Gastrocnemius medialis (tissue), 4 donors: ENCODE measurements at regions not wholly inside any gene's neighbourhood (a gene's known extent, or its start where the extent isn't known, plus 50 kb on each side); places are given as distances from the start of the nearest gene placed in this dataset.

Source experiments
- ATAC-seq, 2 donors: fragments of 150-250 bp; one replicate each; pipeline ENCODE4 v1.9.1; 2016
- DNase-seq, 2 donors: peaks; one replicate each; pipeline ENCODE4 v3.0.0-alpha.2; 2019
- H3K27ac ChIP-seq, 4 donors: fragments of 200-600 bp; sonication (generic); 1 replicate in 1 of 4; 2 replicates in 3 of 4; pipeline ENCODE4 v1.5.1; 2016 to 2018; ENCODE audit warnings: mild to moderate bottlenecking in 2 of 4, moderate library complexity in 1 of 4
- H3K27me3 ChIP-seq, 3 donors: fragments of 200-600 bp; sonication (generic) in 2 of 3; 1 replicate in 1 of 3; 2 replicates in 2 of 3; pipeline versions ENCODE4 v1.5.1 to v1.6.0; 2016 to 2019; ENCODE audit warnings: mild to moderate bottlenecking in 1 of 3, moderate library complexity in 1 of 3
- H3K36me3 ChIP-seq, 2 donors: fragments of 200-600 bp; sonication (generic) in 1 of 2; one replicate each; pipeline ENCODE4 v1.5.1; 2017 to 2018
- H3K4me1 ChIP-seq, 2 donors: fragments of 200-600 bp; sonication (generic) in 1 of 2; one replicate each; pipeline ENCODE4 v1.5.1; 2016 to 2017; ENCODE audit warnings: mild to moderate bottlenecking in 2 of 2
- H3K4me3 ChIP-seq, 4 donors: fragments of 200-600 bp; sonication (generic) in 3 of 4; 1 replicate in 1 of 4; 2 replicates in 3 of 4; pipeline ENCODE4 v1.5.1; 2016 to 2019; ENCODE audit warnings: mild to moderate bottlenecking in 2 of 4
- H3K9me3 ChIP-seq, 3 donors: fragments of 200-600 bp; sonication (generic) in 2 of 3; 1 replicate in 1 of 3; 2 replicates in 2 of 3; pipeline ENCODE4 v1.5.1; 2016 to 2019
- POLR2A ChIP-seq, 2 donors: fragments of 450-650 bp; IDR thresholded peaks; one replicate each; pipeline ENCODE4 v1.6.1; 2017; ENCODE audit warnings: antibody characterized with exemption in 2 of 2, mild to moderate bottlenecking in 2 of 2, moderate library complexity in 2 of 2
- in situ Hi-C, 4 donors: fragments of 200-750 bp; cut with MboI; loops; one replicate each; pipeline versions ENCODE4 v1.15.0 to v1.8.0; 2017; ENCODE audit warnings: low sequenced_read_pairs in 4 of 4
- intact Hi-C: fragments of 100-400 bp; cut with DNase I; formaldehyde crosslinking; loops from one replicate; pipeline ENCODE4 v1.15.1; 2023; ENCODE audit warnings: low total_unique reads
- TF ChIP-seq, protein P1 (sequence below), 5 experiments: fragments of 450-650 bp in 3 of 5; fragments of 200-600 bp in 2 of 5; sonication (generic) in 2 of 5; IDR thresholded peaks in 4 of 5; conservative IDR thresholded peaks in 1 of 5; 1 replicate in 4 of 5; 2 replicates in 1 of 5; pipeline ENCODE4 v1.5.1; 2016 to 2019; ENCODE audit warnings: antibody characterized with exemption in 5 of 5, mild to moderate bottlenecking in 3 of 5, moderate library complexity in 3 of 5

DNA sequence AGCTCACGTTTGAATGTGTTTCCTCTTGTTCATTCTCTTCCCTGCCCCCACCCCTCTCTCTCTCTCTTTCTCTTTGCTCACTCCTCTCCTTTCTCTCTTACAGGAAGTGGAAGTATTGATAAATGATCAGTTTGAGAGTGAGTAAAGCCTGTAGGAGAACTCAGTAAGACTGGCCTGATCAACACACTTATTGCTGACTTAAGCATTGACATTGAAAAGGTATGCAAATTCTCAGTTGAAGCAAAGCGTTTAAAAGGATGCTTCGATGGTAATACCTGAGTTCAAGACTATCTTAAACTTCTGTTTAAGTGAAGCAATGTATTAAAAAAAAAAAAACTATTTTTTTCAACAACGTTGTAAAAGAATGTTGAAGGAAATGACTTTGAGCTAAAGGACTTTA, 115.7 kb upstream of the DDX18 start:
- in situ Hi-C loops = no loop called here
- no peak overlapping the region for H3K4me3 ChIP-seq
- TF ChIP-seq, protein P1, sequence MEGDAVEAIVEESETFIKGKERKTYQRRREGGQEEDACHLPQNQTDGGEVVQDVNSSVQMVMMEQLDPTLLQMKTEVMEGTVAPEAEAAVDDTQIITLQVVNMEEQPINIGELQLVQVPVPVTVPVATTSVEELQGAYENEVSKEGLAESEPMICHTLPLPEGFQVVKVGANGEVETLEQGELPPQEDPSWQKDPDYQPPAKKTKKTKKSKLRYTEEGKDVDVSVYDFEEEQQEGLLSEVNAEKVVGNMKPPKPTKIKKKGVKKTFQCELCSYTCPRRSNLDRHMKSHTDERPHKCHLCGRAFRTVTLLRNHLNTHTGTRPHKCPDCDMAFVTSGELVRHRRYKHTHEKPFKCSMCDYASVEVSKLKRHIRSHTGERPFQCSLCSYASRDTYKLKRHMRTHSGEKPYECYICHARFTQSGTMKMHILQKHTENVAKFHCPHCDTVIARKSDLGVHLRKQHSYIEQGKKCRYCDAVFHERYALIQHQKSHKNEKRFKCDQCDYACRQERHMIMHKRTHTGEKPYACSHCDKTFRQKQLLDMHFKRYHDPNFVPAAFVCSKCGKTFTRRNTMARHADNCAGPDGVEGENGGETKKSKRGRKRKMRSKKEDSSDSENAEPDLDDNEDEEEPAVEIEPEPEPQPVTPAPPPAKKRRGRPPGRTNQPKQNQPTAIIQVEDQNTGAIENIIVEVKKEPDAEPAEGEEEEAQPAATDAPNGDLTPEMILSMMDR (IDR thresholded peaks at IDR 0.05 in 4 of 5, conservative IDR thresholded peaks at IDR 0.05 in 1 of 5) = no peak
- TF ChIP-seq POLR2A (IDR thresholded peaks at IDR 0.05) = no peak
- no peak for DNase-seq
- H3K36me3 ChIP-seq = no peaks in the 10 kb centered on the region
- H3K4me1 ChIP-seq = no peaks in the 10 kb centered on the region
- intact Hi-C loops = no loop called here
- no peaks in the 10 kb centered on the region for H3K27me3 ChIP-seq
- no peaks in the 10 kb centered on the region for H3K9me3 ChIP-seq
- no peak for ATAC-seq
- no peak overlapping the region for H3K27ac ChIP-seq

DNA sequence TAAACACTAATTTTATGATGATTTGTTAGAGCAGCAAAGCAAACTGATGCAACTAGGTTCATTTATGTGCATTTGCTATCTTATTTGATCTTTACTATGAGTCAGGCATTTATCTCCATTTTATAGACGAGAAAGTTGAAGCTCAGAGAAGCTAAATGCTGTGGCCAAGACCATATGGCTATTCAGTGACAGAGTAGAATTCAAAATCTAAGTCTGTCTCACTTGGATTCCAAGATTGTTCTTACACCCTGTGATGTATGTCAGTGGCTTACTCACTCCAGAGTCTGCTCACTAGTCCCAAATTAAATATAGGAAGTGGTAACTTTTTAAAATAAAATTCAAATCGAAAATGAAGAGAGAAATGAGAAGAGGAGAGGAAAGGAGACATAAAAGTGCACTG, 114.0 kb upstream of the DDX18 start:
- in situ Hi-C loops = no loop called here

DNA sequence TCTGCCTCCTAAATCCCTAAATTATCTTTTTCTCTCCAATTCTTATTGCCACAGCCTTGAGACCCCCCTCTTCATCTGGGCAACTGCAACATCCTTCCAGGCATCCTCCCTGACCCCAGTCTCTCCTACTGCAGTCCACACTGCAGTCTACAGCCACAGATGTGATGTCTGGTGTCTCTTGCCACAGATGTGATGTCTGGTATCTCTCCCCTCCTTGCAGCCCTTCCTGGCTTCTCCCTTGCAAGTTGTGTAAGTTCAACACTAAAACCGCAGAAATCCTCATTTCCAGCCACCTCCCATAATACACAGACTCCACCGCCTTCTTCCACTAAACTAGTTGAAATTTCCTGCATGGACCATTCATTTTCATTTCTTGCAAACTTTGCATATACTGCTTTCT, 113.1 kb upstream of the DDX18 start:
- TF ChIP-seq, protein P1 (IDR thresholded peaks at IDR 0.05 in 4 of 5, conservative IDR thresholded peaks at IDR 0.05 in 1 of 5) = no peak
- TF ChIP-seq POLR2A (IDR thresholded peaks at IDR 0.05) = no peak
- H3K27ac ChIP-seq = no peak overlapping the region
- intact Hi-C loops = no loop called here
- in situ Hi-C loops = no loop called here
- H3K36me3 ChIP-seq = no peaks in the 10 kb centered on the region
- ATAC-seq (no peak), DNase-seq (no peak)
- H3K9me3 ChIP-seq = no peaks in the 10 kb centered on the region
- H3K4me3 ChIP-seq = no peak overlapping the region
- no peaks in the 10 kb centered on the region for H3K4me1 ChIP-seq
- H3K27me3 ChIP-seq = no peaks in the 10 kb centered on the region

More for the DNA sequence above, 114.0 kb upstream of the DDX18 start:
- ATAC-seq = no peak
- no peak for DNase-seq
- H3K9me3 ChIP-seq = no peaks in the 10 kb centered on the region
- TF ChIP-seq, protein P1 (IDR thresholded peaks at IDR 0.05 in 4 of 5, conservative IDR thresholded peaks at IDR 0.05 in 1 of 5) = no peak
- TF ChIP-seq POLR2A (IDR thresholded peaks at IDR 0.05) = no peak
- no peak overlapping the region for H3K4me3 ChIP-seq
- no peaks in the 10 kb centered on the region for H3K27me3 ChIP-seq
- H3K4me1 ChIP-seq = no peaks in the 10 kb centered on the region
- intact Hi-C loops = no loop called here
- no peaks in the 10 kb centered on the region for H3K36me3 ChIP-seq
- no peak overlapping the region for H3K27ac ChIP-seq

DNA sequence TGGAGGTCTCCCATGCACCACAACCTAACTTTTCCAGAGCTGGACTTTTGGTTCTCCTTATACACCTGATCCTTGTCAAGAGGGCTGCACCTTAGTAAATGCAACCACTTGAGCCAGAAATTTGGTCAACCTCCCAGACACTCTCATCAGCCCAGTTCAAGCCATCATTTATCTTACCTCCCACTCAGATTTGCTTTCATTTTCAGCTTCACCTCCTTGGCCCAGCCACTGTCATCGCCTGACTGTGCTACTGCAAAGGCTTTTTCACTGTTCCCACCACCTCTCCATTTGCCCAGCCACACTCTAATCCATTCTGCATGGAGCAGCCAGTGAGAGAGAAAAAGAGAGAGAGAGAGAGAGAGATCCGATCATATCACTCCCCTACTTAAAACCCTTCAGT, 112.4 kb upstream of the DDX18 start:
- H3K4me3 ChIP-seq = no peak overlapping the region
- TF ChIP-seq, protein P1 (IDR thresholded peaks at IDR 0.05 in 4 of 5, conservative IDR thresholded peaks at IDR 0.05 in 1 of 5) = no peak
- no peak for TF ChIP-seq POLR2A (IDR thresholded peaks at IDR 0.05)
- ATAC-seq (no peak), DNase-seq (no peak)
- no peak overlapping the region for H3K27ac ChIP-seq
- intact Hi-C loops (no loop called here), in situ Hi-C loops (no loop called here)
- no peaks in the 10 kb centered on the region for H3K9me3 ChIP-seq
- H3K27me3 ChIP-seq = no peaks in the 10 kb centered on the region
- no peaks in the 10 kb centered on the region for H3K36me3 ChIP-seq
- H3K4me1 ChIP-seq = no peaks in the 10 kb centered on the region

DNA sequence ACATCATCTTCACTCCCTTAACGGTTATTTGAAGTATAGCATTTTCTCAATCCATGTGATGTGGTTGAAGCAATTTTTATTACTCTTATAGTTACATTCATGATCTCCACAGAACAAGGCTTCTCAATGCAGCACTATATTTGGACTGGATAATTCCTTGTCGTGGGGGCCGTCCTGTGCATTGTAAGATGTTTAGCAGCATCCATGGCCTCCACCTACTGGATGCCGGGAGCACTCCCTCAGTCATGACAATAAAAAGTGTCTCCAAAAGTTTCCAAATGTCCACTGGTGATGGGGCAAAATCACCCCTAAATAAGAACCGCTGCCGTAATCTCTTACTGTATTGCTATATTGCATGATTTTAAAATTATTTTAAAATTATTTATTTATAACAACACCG, 110.6 kb upstream of the DDX18 start:
- Histone ChIP-seq H3K4me1 (no peaks in the 10 kb centered on the region), H3K9me3 (no peaks in the 10 kb centered on the region), H3K36me3 (no peaks in the 10 kb centered on the region), H3K27me3 (no peaks in the 10 kb centered on the region), H3K27ac (no peak overlapping the region), H3K4me3 (no peak overlapping the region)
- ATAC-seq = no peak
- in situ Hi-C loops = no loop called here
- TF ChIP-seq, protein P1 (IDR thresholded peaks at IDR 0.05 in 4 of 5, conservative IDR thresholded peaks at IDR 0.05 in 1 of 5) = no peak
- TF ChIP-seq POLR2A (IDR thresholded peaks at IDR 0.05) = no peak
- intact Hi-C loops = no loop called here
- DNase-seq = no peak
